Colonic mucosa (tissue), 4 donors: ENCODE measurements at regions not wholly inside any gene's neighbourhood (a gene's known extent, or its start where the extent isn't known, plus 50 kb on each side); places are given as distances from the start of the nearest gene placed in this dataset.
A peak's percentile ranks its signal among the peaks of the same experiment; 100 is the strongest.

Experiments used
- DNase-seq: peaks from one replicate; pipeline ENCODE4 v3.0.0-alpha.2; 2020
- H3K27ac ChIP-seq: fragments of 200-600 bp; one replicate; pipeline ENCODE4 v1.8.0; 2021
- H3K27me3 ChIP-seq: fragments of 200-600 bp; one replicate; pipeline ENCODE4 v1.8.0; 2021
- H3K36me3 ChIP-seq: fragments of 200-600 bp; one replicate; pipeline ENCODE4 v1.8.0; 2021
- H3K4me1 ChIP-seq: fragments of 200-600 bp; one replicate; pipeline ENCODE4 v1.8.0; 2021; ENCODE audit warnings: mild to moderate bottlenecking
- H3K4me3 ChIP-seq: fragments of 200-600 bp; one replicate; pipeline ENCODE4 v1.8.0; 2021
- H3K9ac ChIP-seq, 2 donors: one replicate each; pipeline ENCODE4 v1.7.0; 2013; ENCODE audit warnings: control low read depth in 2 of 2, low read depth in 2 of 2, low read length in 2 of 2
- H3K9me3 ChIP-seq: fragments of 200-600 bp; one replicate; pipeline ENCODE4 v1.8.0; 2021
- CTCF ChIP-seq: fragments of 200-600 bp; IDR thresholded peaks from one replicate; pipeline ENCODE4 v1.8.0; 2022; ENCODE audit warnings: antibody characterized with exemption, mild to moderate bottlenecking
- intact Hi-C: fragments of 100-400 bp; cut with DNase I; formaldehyde crosslinking; loops from one replicate; pipeline ENCODE4 v1.14.1; 2022
- donor health status: healthy.
- donor health status: DM: no; HTN: no; CAD: no.
- donor health status: DM: no; HTN: no; CAD: no.

GRCh38 chr4:174430576-174430975 lies 91.7 kb downstream of the HPGD start:
- intact Hi-C loops = no loop called here
- TF ChIP-seq CTCF = no peak
- H3K4me1 ChIP-seq = no peaks in the 10 kb centered on the region
- no peak overlapping the region for H3K9ac ChIP-seq
- no peaks in the 10 kb centered on the region for H3K36me3 ChIP-seq
- no peak overlapping the region for H3K4me3 ChIP-seq
- no peak overlapping the region for H3K27ac ChIP-seq
- no peaks in the 10 kb centered on the region for H3K27me3 ChIP-seq
- DNase-seq = no peak
- H3K9me3 ChIP-seq = no peaks in the 10 kb centered on the region

GRCh38 chr4:174429701-174430410 lies 92.4 kb downstream of the HPGD start:
- intact Hi-C loops = no loop called here
- Histone ChIP-seq H3K4me3 (no peak overlapping the region), H3K27me3 (no peaks in the 10 kb centered on the region), H3K4me1 (no peaks in the 10 kb centered on the region), H3K36me3 (no peaks in the 10 kb centered on the region), H3K27ac (no peak overlapping the region), H3K9ac (no peak overlapping the region), H3K9me3 (no peaks in the 10 kb centered on the region)
- TF ChIP-seq CTCF = no peak
- no peak for DNase-seq

DNA sequence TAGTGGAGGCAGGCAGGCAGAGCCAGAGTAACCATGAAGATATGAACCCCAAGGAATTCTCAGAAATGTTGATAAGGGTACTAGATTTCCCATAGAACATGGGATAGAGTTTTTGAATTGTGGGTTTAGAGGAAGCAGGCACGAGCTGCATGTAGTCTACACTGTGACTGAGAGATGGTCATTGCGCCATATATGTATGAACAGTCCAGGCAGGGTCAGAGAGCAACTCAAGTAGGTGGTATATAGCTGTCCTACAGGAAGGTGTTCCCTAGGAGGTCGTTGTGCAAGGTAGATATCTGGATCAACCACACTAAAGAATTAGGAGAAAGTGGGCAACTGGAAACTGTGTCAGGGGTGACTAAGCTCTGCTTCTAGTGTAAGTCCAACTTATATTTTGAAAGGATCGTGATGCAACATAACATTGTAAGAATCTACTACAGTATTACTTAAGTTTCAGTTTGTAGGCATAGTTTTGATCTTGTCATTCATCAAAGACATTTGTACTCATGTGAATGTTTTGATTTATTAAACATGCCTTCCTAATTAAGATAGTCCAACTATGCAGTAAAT lies 94.6 kb downstream of the HPGD start:
- no peak overlapping the region for H3K27ac ChIP-seq
- H3K4me1 ChIP-seq = no peaks in the 10 kb centered on the region
- no peaks in the 10 kb centered on the region for H3K9me3 ChIP-seq
- no peak overlapping the region for H3K9ac ChIP-seq
- no peak for TF ChIP-seq CTCF
- intact Hi-C loops = no loop called here
- no peaks in the 10 kb centered on the region for H3K27me3 ChIP-seq
- DNase-seq = no peak
- H3K4me3 ChIP-seq = no peak overlapping the region
- no peaks in the 10 kb centered on the region for H3K36me3 ChIP-seq

- no peak overlapping the region for H3K9ac ChIP-seq
- no peaks in the 10 kb centered on the region for H3K9me3 ChIP-seq
- H3K27ac ChIP-seq = no peak overlapping the region
- no peaks in the 10 kb centered on the region for H3K36me3 ChIP-seq
- DNase-seq = no peak
- no peak for TF ChIP-seq CTCF
- no peaks in the 10 kb centered on the region for H3K4me1 ChIP-seq
- H3K4me3 ChIP-seq = no peak overlapping the region
- no peaks in the 10 kb centered on the region for H3K27me3 ChIP-seq
- intact Hi-C loops = no loop called here
These were observed 96.6 kb downstream of the HPGD start for GRCh38 chr4:174425669-174426068.

DNA sequence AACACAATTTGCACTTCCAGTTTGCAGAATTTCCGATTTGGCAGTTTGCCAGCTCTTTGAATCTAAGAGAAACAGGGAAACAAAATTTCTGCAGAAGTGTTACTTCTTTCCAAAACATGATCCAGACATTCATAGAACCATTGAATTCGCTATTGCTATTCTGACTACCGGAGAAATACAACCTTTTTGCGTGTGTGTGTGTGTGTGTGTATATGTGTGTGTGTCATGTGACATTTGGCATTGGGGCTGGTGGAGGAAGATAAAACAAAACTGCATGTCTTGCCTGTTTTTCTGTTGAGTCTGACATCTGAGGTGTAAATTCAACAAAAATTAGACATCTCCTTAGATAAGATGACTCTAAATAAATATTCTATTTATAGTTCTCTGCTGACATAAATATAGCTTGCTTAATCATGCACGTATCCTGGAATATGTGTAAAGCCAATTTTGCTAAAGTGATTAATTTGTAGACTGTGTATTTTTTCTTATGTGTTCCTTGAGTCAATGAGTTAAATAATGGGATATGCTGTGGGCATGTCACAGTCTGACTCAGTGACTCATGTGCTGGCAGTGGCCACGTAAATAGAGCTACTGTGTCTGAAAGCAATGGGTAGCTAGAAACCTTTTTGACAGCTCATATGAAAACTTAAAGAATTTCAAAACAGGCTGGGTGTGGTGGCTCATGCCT lies 98.9 kb downstream of the HPGD start:
- intact Hi-C loops = no loop called here
- peak; percentile 25 for DNase-seq
- TF ChIP-seq CTCF = no peak
- Histone ChIP-seq H3K4me1 (no peaks in the 10 kb centered on the region), H3K27ac (no peak overlapping the region), H3K27me3 (no peaks in the 10 kb centered on the region), H3K36me3 (no peaks in the 10 kb centered on the region), H3K9me3 (no peaks in the 10 kb centered on the region), H3K9ac (no peak overlapping the region), H3K4me3 (no peak overlapping the region)
